SK-N-SH (cell line): ENCODE measurements at regions not wholly inside any gene's neighbourhood (a gene's known extent, or its start where the extent isn't known, plus 50 kb on each side); places are given as distances from the start of the nearest gene placed in this dataset.

Source experiments
- CTCF ChIA-PET: fragments of 300-600, 350-600 bp; formaldehyde crosslinking; extraction: SDS; loops from one replicate; lab custom pipeline; 2021; lab: Yijun Ruan, JAX
- POLR2A ChIA-PET: fragments of 350-600 bp; sonication (Branson Sonifier 250); formaldehyde crosslinking; extraction: SDS; loops from one replicate; lab custom pipeline; 2020; ENCODE audit warnings: antibody characterized with exemption, inconsistent platforms; lab: Yijun Ruan, JAX
- DNase-seq: peaks from one replicate; pipeline ENCODE4 v3.0.0; 2012
- H2AFZ ChIP-seq: fragments of 200-600 bp; sonication (generic); 2 replicates; pipeline ENCODE4 v1.8.1; 2016; ENCODE audit warnings: antibody characterized with exemption, mild to moderate bottlenecking, low read depth
- H3F3A ChIP-seq: fragments of 200-600 bp; sonication (generic); replicated peaks from 2 replicates; pipeline ENCODE3; 2016; ENCODE audit warnings: antibody characterized with exemption, mild to moderate bottlenecking; ENCODE audit not compliant: insufficient read depth
- H3K27ac ChIP-seq, 2 experiments: fragments of 200-500 bp in 1 of 2; fragments of 200-600 bp in 1 of 2; sonication (Bioruptor generic) in 1 of 2; sonication (generic), shearing (Covaris generic) in 1 of 2; 2 replicates each; pipeline versions ENCODE4 v1.5.1 to v1.6.1; 2014 to 2016; ENCODE audit warnings: low read depth in 2 of 2, inconsistent platforms in 1 of 2, low read length in 1 of 2, mild to moderate bottlenecking in 1 of 2, mixed read lengths in 1 of 2
- H3K27me3 ChIP-seq: fragments of 200-600 bp; sonication (generic), shearing (Covaris generic); 2 replicates; pipeline ENCODE4 v1.6.1; 2016; ENCODE audit warnings: mixed run types; ENCODE audit not compliant: insufficient read depth
- H3K36me3 ChIP-seq, 2 experiments: fragments of 200-500 bp in 1 of 2; fragments of 200-600 bp in 1 of 2; sonication (Bioruptor generic) in 1 of 2; sonication (generic) in 1 of 2; replicated peaks in 1 of 2; 2 replicates each; pipeline versions ENCODE3 to v1.5.1; 2014 to 2016; ENCODE audit warnings: low read length in 1 of 2, mild to moderate bottlenecking in 1 of 2; ENCODE audit not compliant: insufficient read depth in 2 of 2, control insufficient read depth in 1 of 2
- H3K4me1 ChIP-seq, 2 experiments: fragments of 200-500 bp in 1 of 2; fragments of 200-600 bp in 1 of 2; sonication (Bioruptor generic) in 1 of 2; sonication (generic), shearing (Covaris generic) in 1 of 2; 2 replicates each; pipeline versions ENCODE4 v1.5.1 to v1.6.1; 2014 to 2016; ENCODE audit warnings: low read depth in 1 of 2, low read length in 1 of 2, mixed run types in 1 of 2; ENCODE audit not compliant: insufficient read depth in 2 of 2, control insufficient read depth in 1 of 2
- H3K4me2 ChIP-seq: fragments of 200-600 bp; sonication (generic), shearing (Covaris generic); 2 replicates; pipeline ENCODE4 v1.6.1; 2017; ENCODE audit warnings: mixed run types
- H3K4me3 ChIP-seq, 2 experiments: fragments of 200-500 bp in 1 of 2; fragments of 200-600 bp in 1 of 2; sonication (Bioruptor generic) in 1 of 2; sonication (generic), shearing (Covaris generic) in 1 of 2; 2 replicates each; pipeline versions ENCODE4 v1.5.1 to v1.8.1; 2014 to 2016; ENCODE audit warnings: low read depth in 2 of 2, inconsistent platforms in 1 of 2, low read length in 1 of 2, mild to moderate bottlenecking in 1 of 2, mixed read lengths in 1 of 2, moderate library complexity in 1 of 2
- H3K79me2 ChIP-seq: fragments of 200-600 bp; sonication (generic); 2 replicates; pipeline ENCODE4 v1.8.1; 2017; ENCODE audit warnings: mild to moderate bottlenecking; ENCODE audit not compliant: insufficient read depth
- H3K9ac ChIP-seq: fragments of 200-600 bp; sonication (generic); 2 replicates; pipeline ENCODE4 v1.6.1; 2017; ENCODE audit warnings: mixed run types
- H3K9me2 ChIP-seq: fragments of 200-600 bp; sonication (generic); 2 replicates; pipeline ENCODE4 v1.6.1; 2017; ENCODE audit warnings: mixed run types
- H3K9me3 ChIP-seq: fragments of 200-600 bp; sonication (generic); 2 replicates; pipeline ENCODE4 v1.6.1; 2017; ENCODE audit warnings: mixed run types, mild to moderate bottlenecking, moderate library complexity
- H4K20me1 ChIP-seq: fragments of 200-600 bp; sonication (generic); 2 replicates; pipeline ENCODE4 v1.6.1; 2017; ENCODE audit warnings: mild to moderate bottlenecking, mixed run types; ENCODE audit not compliant: insufficient read depth
- EP300 ChIP-seq, 2 experiments: IDR thresholded peaks; 2 replicates each; pipeline versions ENCODE4 v1.4.0 to v1.6.1; 2012; ENCODE audit warnings: borderline replicate concordance in 1 of 2, low read depth in 1 of 2, low read length in 1 of 2
- MEF2A ChIP-seq: IDR thresholded peaks from 2 replicates; pipeline ENCODE4 v1.4.0; 2012; ENCODE audit warnings: low read depth, borderline replicate concordance
- MXI1 ChIP-seq: IDR thresholded peaks from 2 replicates; pipeline ENCODE4 v1.6.1; 2012; ENCODE audit warnings: mild to moderate bottlenecking, low read depth, low read length, improper control_type of control experiment
- NFIC ChIP-seq: IDR thresholded peaks from 2 replicates; pipeline ENCODE4 v1.4.0; 2012; ENCODE audit warnings: borderline replicate concordance
- RAD21 ChIP-seq: IDR thresholded peaks from 2 replicates; pipeline ENCODE4 v1.6.1; 2012; ENCODE audit warnings: mild to moderate bottlenecking, low read length
- RCOR1 ChIP-seq: fragments of 150-350 bp; IDR thresholded peaks from 2 replicates; pipeline ENCODE4 v1.6.1; 2017; ENCODE audit warnings: antibody characterized with exemption, low read length
- RFX5 ChIP-seq: IDR thresholded peaks from 2 replicates; pipeline ENCODE4 v1.6.1; 2012; ENCODE audit warnings: mild to moderate bottlenecking, improper control_type of control experiment, low read length
- TAF1 ChIP-seq: IDR thresholded peaks from 2 replicates; pipeline ENCODE4 v1.6.1; 2012; ENCODE audit warnings: low read depth, mild to moderate bottlenecking, low read length, moderate library complexity, borderline replicate concordance
- TCF12 ChIP-seq: IDR thresholded peaks from 2 replicates; pipeline ENCODE4 v1.4.0; 2012
- TEAD4 ChIP-seq: IDR thresholded peaks from 2 replicates; pipeline ENCODE4 v1.4.0; 2012; ENCODE audit warnings: mild to moderate bottlenecking, borderline replicate concordance; ENCODE audit not compliant: insufficient read depth
- WGBS: methylation state at CpG from one replicate; pipeline ENCODE4 v1.1.6; 2017; ENCODE audit warnings: low lambda C conversion rate; 5-methylcytosine and 5-hydroxymethylcytosine counted together
- TF ChIP-seq, protein P1 (sequence below): IDR thresholded peaks from 2 replicates; pipeline ENCODE4; 2012
- TF ChIP-seq, protein P2 (sequence below): IDR thresholded peaks from 2 replicates; pipeline ENCODE4 v1.6.1; 2012; ENCODE audit warnings: mild to moderate bottlenecking, low read depth, low read length, moderate library complexity
- TF ChIP-seq, protein P3 (sequence below): IDR thresholded peaks from 2 replicates; pipeline ENCODE4 v1.4.0; 2012; ENCODE audit warnings: low read depth, borderline replicate concordance
- TF ChIP-seq, protein P4 (sequence below): IDR thresholded peaks from 2 replicates; pipeline ENCODE4 v1.4.0; 2012; ENCODE audit warnings: low read depth, borderline replicate concordance

DNA sequence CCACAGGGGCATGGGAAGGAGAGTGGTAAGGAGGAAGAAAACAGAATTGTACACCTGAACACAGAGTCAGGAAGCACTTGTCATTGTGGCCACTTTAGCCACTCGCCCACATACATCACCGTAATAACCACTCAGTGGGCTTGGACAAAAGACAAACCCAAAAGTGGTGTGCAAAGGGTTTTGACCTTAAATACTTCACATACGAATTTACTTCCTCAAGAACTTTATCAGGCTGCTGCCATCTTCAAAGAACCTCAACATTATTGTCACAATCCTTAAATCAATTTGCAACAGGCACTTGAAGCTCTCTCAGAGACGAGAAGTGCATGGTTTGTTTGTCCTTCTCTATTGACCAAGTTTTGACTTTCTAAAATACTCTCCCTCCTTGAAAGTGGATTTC, 187.3 kb upstream of the EGLN3 start (continued):
- TF ChIP-seq, protein P1, sequence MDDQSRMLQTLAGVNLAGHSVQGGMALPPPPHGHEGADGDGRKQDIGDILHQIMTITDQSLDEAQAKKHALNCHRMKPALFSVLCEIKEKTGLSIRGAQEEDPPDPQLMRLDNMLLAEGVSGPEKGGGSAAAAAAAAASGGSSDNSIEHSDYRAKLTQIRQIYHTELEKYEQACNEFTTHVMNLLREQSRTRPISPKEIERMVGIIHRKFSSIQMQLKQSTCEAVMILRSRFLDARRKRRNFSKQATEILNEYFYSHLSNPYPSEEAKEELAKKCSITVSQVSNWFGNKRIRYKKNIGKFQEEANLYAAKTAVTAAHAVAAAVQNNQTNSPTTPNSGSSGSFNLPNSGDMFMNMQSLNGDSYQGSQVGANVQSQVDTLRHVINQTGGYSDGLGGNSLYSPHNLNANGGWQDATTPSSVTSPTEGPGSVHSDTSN = no peak
- no peak for TF ChIP-seq EP300 (IDR thresholded peaks at IDR 0.05; ENCODE audit: borderline replicate concordance in 1 of 2, low read depth in 1 of 2, low read length in 1 of 2)
- no peak for TF ChIP-seq RCOR1

DNA sequence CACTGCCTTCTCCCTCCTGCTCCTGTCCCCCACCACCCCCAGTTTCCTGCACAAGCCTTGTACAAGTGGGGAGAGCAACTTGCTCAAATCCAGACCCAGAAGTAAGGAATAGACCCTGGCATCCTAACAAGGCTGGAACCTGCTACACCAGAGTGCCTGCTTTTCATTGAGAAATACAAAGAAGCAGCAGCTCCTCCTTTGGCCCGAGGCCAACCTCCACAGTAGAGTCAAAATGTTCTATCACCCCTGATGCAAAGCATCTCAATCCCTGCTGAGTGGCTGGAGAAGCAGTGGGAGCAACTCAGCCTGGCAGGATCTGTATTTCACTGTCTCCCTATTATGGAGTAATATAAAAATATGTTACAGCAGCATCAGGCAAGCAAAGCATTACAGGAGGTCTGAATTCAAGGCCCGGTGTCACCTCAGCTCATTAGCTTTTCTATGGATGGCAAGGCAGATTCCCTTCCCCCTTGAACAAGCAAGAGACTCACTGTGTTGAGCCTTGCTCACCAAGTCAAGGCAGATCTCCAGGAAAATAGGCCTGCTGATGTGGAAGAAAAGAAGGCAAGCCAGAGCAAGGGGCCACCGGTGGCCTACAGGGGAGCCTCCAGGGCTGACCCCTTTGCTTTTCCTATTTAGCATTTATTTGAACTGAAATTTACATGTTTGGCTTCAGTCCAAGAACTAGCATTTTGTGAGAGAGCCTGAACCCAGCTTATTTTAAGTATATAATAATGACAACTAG, 186.3 kb upstream of the EGLN3 start:
- ChIA-PET POLR2A (no interaction called here), CTCF (no interaction called here)
- Histone ChIP-seq H3K36me3 (no peaks in the 10 kb centered on the region), H3F3A (no peaks in the 10 kb centered on the region), H3K27me3 (no peaks in the 10 kb centered on the region), H3K9ac (no peak overlapping the region), H3K27ac (no peak overlapping the region), H3K4me2 (no peak overlapping the region), H3K4me1 (no peaks in the 10 kb centered on the region), H4K20me1 (no peaks in the 10 kb centered on the region), H3K4me3 (no peak overlapping the region), H2AFZ (no peak overlapping the region), H3K9me2 (no peaks in the 10 kb centered on the region), H3K79me2 (no peaks in the 10 kb centered on the region), H3K9me3 (no peaks in the 10 kb centered on the region)
- DNase-seq = no peak
- whole genome bisulfite sequencing = 30% methylated on average over 3 of the region's 3 CpGs
- TF ChIP-seq, protein P2, sequence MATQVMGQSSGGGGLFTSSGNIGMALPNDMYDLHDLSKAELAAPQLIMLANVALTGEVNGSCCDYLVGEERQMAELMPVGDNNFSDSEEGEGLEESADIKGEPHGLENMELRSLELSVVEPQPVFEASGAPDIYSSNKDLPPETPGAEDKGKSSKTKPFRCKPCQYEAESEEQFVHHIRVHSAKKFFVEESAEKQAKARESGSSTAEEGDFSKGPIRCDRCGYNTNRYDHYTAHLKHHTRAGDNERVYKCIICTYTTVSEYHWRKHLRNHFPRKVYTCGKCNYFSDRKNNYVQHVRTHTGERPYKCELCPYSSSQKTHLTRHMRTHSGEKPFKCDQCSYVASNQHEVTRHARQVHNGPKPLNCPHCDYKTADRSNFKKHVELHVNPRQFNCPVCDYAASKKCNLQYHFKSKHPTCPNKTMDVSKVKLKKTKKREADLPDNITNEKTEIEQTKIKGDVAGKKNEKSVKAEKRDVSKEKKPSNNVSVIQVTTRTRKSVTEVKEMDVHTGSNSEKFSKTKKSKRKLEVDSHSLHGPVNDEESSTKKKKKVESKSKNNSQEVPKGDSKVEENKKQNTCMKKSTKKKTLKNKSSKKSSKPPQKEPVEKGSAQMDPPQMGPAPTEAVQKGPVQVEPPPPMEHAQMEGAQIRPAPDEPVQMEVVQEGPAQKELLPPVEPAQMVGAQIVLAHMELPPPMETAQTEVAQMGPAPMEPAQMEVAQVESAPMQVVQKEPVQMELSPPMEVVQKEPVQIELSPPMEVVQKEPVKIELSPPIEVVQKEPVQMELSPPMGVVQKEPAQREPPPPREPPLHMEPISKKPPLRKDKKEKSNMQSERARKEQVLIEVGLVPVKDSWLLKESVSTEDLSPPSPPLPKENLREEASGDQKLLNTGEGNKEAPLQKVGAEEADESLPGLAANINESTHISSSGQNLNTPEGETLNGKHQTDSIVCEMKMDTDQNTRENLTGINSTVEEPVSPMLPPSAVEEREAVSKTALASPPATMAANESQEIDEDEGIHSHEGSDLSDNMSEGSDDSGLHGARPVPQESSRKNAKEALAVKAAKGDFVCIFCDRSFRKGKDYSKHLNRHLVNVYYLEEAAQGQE = no peak
- TF ChIP-seq, protein P3, sequence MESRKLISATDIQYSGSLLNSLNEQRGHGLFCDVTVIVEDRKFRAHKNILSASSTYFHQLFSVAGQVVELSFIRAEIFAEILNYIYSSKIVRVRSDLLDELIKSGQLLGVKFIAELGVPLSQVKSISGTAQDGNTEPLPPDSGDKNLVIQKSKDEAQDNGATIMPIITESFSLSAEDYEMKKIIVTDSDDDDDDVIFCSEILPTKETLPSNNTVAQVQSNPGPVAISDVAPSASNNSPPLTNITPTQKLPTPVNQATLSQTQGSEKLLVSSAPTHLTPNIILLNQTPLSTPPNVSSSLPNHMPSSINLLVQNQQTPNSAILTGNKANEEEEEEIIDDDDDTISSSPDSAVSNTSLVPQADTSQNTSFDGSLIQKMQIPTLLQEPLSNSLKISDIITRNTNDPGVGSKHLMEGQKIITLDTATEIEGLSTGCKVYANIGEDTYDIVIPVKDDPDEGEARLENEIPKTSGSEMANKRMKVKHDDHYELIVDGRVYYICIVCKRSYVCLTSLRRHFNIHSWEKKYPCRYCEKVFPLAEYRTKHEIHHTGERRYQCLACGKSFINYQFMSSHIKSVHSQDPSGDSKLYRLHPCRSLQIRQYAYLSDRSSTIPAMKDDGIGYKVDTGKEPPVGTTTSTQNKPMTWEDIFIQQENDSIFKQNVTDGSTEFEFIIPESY = no peak
- no peak for TF ChIP-seq MEF2A
- no peak for TF ChIP-seq MXI1
- TF ChIP-seq EP300 (IDR thresholded peaks at IDR 0.05; ENCODE audit: borderline replicate concordance in 1 of 2, low read depth in 1 of 2, low read length in 1 of 2) = no peak
- TF ChIP-seq, protein P4, sequence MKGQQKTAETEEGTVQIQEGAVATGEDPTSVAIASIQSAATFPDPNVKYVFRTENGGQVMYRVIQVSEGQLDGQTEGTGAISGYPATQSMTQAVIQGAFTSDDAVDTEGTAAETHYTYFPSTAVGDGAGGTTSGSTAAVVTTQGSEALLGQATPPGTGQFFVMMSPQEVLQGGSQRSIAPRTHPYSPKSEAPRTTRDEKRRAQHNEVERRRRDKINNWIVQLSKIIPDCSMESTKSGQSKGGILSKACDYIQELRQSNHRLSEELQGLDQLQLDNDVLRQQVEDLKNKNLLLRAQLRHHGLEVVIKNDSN = no peak
- TF ChIP-seq RAD21 = no peak
- TF ChIP-seq RFX5 = no peak
- TF ChIP-seq NFIC = no peak
- no peak for TF ChIP-seq TCF12
- no peak for TF ChIP-seq TEAD4
- TF ChIP-seq TAF1 = no peak
